CMK (cell line): ENCODE measurements at regions not wholly inside any gene's neighbourhood (a gene's known extent, or its start where the extent isn't known, plus 50 kb on each side); places are given as distances from the start of the nearest gene placed in this dataset.

ENCODE experiments used
- DNase-seq: peaks from one replicate; pipeline ENCODE4 v3.0.0-alpha.2; 2010; ENCODE audit warnings: low read depth

DNA sequence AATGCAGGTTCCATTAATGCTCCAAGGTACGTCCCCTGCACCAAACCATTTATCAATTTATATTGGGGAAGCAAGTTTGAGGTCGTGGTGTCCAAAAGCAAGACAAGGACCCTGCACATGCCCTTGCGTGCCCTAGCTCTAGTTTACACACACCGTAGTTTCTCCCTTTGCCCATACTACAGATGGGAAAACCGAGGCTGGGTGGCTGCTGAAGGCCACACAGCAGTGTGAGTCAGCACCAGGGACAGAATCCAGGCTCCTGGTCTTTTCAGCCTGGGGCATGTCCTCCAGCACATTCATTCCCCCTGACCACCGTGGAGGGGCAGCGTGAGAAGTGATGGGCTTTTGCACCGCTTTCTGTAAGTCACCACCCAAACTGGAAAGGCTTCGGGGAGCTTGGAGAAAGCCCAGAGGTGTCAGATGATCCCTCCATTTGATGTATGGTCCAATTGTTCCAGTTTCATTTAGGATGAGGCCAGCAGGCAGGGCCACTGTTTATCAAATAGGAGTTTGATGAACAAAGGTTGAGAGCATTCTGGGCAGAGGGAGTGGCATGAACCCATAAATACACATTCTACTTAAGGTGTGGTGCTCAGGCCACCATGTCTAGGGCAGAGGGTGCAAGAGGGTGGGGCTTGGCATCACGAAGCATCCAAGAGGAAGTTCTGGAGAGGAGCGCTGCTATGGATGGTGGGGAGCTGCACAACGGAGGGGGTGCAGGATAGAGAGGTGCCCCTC is 274.1 kb downstream of the HAUS1 start:
- no peak for DNase-seq

DNA sequence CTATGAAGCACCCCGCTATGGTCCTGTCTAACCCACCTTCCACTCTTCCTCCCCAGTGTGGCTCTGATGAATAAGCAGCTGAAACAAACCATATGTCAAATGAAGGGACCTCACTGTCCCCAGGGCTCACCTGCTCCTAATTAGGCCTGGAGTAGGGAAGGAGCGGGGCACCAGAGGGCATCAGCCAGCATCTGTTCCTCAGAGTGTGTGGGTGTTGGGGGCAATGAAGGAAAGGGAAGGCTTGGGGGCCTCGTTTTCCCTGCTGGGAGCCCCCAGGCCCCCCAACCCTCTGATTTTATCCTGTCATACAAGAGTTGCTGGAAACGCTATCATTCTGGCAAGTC is 274.7 kb downstream of the HAUS1 start:
- DNase-seq: no peak

DNA sequence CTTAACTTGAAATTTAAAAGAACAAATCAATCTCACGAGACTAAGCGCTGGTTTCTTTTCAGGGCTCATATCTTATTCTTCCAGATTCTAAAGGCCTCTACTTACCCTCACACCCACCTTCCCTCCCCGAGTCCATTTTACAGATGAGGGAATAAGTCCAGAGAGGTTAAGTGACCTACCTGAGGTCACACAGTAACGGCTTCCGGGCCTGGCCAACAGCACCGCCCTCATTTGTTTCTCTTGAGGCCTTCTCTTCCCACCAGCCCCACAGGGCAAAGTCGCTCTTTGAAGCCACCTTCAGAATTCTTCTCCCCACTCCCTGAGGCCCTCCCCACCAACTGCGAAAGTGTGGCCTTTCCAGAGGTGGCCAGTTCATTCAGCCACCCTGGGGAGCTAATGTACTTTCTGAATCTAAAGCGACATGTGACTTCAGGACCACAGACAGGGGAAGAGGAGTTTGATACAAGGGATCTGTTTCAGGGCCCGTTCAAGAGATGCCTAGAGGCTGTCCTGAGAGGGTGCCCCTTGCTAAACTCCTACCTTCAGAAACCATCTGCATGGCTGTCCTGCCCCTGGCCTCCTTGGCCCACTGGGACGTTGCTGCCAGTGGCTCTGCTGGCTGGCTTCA is 275.3 kb downstream of the HAUS1 start:
- no peak for DNase-seq

DNA sequence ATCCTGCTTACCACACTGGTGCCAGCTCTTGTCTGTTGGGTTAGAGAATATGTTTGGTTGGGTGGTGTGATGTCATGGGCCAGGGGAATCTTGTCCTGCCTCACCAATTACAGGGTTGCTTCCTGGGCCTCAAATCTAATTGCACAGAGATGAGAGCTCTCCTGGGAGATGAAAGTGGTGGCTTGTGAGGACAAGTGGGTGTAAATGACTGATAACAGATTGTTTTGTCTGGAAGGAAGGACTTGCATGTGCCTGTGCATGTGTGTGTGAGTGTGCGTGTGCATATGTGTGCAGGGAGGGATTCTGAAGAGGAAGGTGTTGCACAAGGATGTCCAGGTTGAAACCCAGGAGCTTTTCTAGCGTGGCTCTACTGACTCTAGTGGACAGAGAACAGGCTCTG is 271.9 kb downstream of the LOXHD1 start:
- DNase-seq: no peak

DNA sequence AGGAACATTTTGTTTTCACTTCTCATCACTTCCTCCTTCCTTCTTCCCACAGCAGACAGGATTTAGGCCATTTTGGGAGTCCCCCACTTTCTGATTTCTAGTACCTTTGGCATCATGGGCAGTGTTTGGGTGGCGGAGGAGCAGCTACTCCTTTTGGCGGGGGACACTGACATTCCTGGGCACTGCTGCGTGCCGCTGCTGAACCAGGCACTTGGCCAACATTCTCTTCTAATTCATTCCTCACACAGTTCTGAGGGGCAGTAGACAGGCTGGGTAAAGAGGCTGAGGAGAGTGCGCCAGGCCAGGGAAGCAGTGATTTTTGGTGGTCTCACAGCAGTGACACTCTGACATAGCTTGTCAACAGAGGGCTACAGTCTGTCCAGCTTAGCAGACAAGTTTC is 270.2 kb downstream of the LOXHD1 start:
- no peak for DNase-seq

DNA sequence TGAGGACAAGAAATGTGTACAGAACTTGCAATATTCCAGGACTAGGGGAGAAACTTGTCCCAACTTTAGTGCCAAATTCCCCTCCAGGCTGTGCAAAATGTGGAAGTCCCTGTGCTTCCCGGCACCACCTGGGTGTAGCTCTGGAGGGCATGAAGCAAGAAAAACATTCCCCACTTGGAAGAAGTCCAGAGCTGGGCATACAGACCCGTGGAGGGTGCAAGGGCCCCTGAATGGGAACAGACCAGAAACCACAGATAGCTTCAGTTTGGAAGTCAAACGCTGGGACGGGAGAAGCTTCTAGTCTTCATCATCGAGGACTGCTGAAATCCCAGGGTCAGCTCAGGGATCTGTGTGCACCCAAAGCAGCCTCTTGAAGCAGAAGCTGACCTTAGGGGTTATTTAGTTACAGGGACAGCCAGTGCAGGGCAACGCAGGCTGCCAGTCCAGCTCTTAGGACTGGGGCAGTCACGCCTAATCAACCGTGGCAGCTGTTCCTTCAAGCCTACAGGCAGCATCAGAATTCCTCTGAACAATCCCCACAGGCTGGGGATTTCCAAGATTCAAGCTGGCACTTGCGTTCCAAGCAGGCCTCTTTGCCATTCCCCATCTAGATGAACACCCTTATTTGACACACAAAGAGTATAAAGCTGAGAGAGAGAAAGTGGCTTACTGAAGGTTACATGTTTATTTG is 269.4 kb downstream of the LOXHD1 start:
- DNase-seq: no peak

DNA sequence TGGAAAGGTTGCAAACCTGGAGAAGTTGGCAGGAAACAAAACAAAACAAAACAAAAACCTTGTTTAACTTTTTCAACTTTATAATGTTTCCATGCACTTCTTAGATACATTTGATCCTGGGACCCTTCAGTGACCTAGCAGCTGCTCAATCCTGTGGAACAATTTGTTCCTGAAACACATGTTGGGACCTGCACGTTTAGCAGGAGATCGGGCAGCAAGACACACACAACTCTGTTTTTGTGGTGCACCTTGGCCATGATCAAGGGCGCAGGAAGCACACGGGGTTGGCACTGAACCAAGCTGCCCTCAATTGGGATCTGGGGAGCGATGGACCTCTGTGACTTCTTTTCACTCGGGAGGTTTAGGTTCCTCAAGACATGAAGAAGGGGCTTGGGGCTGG is 268.7 kb downstream of the LOXHD1 start:
- DNase-seq: no peak

DNA sequence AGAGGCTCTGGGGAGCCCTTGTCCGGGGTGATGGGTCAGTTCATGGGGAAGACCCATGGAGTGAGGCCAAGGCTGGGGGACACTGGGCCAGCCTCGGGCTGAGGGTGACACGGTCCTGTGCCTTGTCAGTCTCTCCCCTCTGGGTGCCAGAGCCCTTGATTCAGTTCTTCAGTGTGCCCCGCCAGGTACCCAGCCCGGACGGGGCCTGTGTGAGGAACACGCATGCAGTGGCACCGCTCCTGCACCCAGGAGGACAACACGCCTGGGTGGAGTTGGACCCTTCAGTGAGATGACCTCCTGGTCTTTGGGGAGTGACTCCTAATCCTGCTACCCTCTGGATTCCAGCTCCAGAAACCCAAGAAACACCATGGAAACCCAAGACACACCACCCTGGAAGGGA is 264.4 kb downstream of the LOXHD1 start:
- DNase-seq: no peak

DNA sequence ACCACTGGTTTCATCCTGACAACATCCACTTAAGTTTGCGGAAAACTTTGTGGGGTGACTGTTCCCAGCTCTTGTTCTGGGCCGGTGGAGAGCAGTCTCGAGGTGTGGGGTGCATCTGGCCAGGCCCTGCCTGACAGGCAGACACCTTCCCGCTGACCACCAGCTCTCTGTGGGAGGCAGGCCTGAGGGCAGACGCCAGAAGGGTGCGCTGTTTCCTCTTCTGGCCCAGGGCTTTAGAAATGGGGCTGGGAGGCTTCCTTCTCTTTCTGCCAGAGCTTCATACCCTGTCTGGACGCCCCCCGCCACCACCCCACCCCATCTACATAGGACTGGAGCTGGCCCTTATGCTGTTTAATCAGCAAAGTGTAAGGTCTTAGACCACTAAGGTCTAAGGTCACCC is 263.8 kb downstream of the LOXHD1 start:
- no peak for DNase-seq

DNA sequence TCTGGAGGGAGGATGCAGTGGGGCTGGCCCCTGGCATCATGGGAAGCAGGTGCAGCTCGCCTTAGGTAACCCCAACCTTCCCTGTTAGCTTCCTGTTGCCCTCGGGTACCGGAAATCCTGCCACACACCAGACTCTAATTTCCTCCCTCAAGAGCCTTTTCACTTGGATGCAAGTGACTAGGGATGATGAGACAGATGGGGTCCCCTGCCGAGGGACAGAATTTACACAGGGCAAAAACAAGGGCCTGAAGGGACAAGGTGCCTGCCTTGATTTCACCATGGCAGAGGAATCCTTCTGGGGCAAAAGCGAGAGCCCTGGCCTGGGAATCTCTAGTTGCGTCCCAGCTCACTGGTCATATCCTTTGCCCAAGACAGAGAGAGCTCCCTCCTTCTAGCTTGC is 263.1 kb downstream of the LOXHD1 start:
- DNase-seq: no peak

DNA sequence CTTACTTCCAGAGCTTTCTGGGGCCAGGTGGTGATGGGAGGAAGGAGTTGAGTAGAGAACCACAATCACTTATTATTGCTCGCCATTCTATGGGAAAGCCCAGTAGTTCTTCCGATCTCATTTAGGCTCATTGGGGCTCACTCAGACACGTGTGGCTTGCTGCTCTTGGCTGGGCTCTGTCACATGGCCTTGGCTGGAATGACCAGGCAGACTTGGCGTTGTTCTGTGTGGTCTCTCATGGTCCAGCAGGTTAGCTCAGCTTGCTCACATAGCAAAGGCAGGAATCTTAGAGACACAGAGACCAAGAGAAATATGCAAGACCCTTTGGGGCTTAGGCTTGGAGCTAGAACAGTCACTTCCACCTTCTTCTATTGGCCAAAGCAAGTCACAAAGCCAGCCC is 261.2 kb downstream of the LOXHD1 start:
- no peak for DNase-seq

DNA sequence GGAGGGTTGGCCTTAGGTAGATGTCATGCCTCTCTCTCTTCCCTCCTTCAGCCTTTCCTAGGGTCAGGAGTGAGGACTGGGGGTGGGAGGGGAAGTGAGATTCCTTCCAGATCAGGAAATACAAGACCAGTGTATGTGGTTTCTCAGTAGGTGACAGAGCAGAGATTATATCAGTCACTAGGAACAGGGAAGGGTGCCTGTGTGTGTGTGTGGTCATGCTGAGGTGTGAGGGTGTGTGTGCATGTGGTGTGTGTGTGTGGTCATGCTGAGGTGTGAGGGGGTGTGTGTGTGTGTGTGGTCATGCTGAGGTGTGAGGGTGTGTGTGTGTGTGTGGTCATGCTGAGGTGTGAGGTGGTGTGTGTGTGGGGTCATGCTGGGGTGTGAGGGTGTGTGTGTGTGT is 259.8 kb downstream of the LOXHD1 start:
- DNase-seq: no peak

DNA sequence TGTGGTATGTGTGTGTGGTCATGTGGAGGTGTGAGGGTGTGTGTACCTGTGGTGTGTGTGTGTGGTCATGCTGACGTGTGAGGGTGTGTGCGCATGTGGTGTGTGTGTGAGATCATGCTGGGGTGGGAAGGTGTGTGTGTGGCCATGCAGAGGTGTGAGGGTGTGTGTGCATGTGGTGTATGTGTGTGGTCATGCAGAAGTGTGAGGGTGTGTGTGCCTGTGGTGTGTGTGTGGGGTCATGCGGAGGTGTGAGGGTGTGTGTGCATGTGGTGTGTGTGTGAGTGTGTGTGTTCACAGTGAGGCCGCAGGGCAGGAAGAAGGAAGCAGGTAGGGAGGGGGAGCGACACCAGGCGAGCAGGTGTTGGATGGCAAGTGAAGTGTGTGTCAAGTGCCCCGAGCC is 259.0 kb downstream of the LOXHD1 start:
- DNase-seq: no peak

DNA sequence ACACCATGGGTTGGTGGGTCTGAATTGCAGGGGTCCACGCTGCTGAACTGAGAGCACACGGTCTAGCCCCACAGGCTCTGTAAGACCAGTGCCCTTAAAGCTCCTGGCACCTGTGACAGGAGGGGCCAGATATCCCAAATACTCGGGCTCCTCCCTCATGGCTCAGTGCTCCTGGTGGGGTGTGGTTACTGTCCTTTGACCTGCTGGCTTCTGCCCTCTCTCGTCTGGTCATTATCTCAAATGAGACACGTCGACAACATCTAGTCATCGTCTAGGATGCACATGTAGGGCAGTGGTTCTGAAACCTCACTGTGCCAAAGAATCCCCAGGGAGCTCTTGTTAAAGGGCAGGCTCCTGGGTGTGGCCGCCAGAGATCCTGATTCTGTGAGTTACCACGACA is 258.4 kb downstream of the LOXHD1 start:
- no peak for DNase-seq

DNA sequence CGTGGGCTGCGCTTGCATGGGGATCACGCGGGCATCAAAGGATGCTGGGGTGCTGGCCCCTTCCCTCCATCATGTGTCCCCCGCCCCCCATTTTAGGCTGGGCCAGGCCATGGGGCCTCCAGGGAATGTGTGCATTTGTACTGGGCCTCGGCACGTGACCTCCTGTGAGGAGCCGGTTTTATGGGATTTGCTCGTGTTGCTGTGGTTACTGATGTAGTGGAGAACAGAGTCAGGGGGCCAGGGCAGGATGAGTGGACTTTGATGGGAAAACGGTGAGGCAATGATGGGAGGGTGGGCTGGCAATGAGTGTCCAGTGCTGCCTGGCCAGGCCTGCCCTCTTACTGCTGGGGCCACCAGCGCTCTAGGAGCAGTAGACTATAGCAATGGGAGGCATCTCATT is 257.7 kb downstream of the LOXHD1 start:
- no peak for DNase-seq

DNA sequence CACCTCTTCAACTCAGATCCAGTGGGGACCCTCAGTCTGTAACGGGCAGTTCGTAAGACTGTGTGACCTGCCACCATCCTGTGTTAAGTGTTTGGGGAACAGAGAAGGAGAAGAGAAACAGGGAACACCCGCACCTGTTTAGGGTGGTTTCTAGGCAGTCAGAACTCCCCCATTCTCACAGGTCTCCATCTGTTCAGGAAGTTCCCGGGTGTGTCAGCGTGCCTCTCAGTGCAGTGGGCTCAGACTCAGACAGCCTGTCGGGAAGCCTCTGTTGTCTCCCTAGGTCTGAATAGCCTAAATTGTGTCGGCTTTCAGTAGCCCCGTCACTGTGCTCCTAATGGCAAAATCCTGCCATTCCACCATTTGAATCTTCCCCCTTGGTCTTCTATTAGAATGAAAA is 256.6 kb downstream of the LOXHD1 start:
- DNase-seq: no peak

DNA sequence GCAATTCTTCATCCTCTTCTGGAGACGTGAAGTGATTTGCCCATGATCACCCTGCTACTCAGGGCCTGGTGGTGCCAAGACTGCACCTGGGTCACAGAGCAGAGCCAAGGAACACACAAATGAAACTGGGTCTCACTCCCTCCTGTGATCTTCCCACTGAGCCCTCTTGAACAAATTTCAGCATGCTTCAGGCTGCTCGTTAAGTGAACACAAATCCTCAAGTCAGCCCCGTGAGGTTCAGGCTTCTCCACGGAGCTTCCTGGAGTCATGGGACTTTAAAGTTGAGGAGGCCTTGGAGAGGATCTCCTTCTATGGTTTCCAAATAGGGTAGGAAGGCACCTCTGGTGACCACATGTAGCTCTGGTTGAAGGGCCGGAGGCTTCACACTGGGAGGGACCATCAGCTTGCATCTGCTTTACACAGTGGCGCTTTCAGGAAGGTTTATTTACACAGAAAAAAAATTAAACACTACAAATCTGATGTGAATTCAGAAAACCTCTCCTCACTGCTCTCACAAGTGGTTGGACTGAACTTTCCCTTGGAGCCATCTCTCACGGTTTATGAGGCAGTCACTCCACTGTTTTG is 255.4 kb downstream of the LOXHD1 start:
- DNase-seq: no peak

DNA sequence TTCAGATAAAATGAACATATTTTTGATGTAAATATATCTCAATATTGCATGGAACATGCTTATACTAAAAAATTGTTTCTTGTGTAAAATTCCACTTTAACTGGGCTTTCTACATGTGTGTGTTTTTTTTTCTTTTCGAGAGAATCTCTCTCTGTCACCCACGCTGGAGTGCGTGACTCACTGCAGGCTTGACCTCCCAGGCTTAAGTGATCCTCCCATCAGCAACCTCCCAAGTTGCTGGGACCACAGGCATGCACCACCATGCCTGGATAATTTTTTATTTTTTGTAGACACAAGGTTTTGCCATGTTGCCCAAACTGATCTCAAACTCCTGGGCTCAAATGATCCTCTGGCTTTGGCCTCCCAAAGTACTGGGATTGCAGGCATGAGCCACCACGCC is 254.6 kb downstream of the LOXHD1 start:
- DNase-seq: no peak

DNA sequence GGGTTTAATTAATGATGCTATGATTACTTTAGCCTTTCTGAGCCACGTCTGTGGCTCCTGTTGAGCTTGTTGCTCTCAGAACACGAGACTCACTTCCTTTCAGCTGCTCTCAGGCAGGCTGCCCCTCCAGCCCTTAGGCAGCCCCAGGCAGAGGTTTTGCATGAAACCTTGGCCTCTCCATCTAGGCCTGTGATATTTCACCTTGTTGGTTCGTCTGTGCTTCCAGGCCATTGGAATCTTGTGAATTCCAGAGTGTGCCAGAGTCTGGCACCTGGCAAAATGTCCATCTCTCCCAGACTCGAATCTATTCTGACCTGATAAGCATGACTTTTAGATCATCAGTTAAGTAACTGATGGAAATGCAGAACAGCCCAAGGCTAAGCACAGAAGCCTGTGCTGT is 254.1 kb downstream of the LOXHD1 start:
- DNase-seq: no peak

DNA sequence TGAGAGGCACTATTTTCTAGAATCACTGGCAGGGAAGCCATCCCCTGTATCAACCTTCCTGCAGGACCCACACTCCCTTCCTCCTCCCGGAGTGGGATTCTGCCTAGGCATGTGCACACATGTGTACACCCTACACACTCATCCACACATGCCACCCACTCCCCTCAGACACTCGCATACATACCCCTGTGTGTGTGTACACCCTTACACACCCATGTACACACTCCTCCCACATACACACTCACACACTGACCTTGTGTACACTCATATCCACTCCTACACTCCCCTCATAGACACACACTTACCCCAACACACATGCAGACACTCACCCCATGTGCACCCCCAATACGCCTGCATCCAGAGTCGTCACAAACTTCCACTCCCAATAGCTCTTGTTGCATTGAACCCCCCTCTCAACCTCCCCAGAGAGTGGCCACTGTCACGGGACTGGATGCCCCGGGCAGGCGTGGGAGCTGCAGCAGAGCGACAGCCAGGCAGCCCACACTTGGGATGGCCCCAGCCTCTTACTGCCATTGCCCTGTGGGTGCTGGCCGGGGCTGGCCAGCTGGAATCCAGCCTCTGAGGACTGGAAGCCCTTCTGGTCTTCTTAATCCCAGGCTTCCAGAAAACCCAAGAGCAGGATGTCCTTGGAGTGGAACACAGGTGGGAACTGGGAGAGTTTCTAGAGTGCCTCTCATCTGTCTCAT is 251.0 kb downstream of the LOXHD1 start:
- DNase-seq: no peak

DNA sequence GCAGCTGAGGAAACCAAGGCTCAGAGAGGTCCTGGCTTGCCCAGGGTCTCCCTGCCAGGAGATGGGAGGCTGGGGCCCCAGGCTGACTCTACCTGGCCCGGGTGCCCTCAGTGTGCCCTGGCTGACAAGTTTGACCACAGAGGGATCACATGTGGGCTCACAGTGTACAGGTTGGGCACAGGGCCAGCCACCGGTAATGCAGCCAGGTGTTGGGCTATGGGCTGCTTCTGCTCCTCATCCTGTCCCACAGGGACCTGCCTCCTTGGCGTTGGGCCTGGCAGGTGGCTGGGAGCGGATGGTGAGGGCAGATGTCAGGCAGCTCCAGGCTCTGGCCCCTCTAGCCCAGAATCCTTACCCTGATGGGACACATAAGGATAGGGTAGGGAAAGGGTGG is 250.5 kb downstream of the LOXHD1 start:
- no peak for DNase-seq

DNA sequence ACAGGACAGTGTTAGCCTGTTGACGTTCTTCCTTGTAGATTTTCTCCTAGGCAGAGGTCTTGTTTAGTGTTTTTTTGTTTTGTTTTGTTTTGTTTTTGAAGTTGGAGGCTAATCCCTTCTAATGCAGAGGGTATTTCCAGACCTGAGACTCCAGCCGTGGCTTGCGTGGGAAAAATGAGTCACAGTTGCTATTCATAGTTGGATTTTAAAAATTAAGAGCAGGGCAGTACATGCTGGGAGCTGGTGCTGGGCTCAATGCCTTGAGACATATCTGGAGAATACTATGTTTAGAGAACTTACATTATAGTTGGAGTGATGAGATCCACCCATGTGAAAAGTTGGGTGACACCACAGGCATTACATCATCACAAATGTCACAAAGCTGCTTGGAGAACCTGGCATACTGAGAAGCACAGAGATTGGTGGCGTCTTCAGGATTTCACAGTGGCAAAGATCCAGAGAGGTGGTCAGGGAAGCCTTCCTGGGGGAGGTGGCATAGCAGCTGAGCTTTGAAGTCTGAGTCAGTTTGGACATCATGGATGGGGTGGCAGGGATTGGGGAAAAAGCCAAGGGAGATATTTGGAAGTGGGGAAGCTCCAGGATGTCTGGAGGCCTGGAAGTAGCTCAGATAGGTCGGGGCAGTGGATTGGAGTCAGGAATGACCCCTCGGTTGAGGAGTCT is 249.4 kb downstream of the LOXHD1 start:
- DNase-seq: no peak
